ENCODE measurements at regions not wholly inside any gene's neighbourhood (a gene's known extent, or its start where the extent isn't known, plus 50 kb on each side); places are given as distances from the start of the nearest gene placed in this dataset.
A peak's percentile ranks its signal among the peaks of the same experiment; 100 is the strongest.

DNA sequence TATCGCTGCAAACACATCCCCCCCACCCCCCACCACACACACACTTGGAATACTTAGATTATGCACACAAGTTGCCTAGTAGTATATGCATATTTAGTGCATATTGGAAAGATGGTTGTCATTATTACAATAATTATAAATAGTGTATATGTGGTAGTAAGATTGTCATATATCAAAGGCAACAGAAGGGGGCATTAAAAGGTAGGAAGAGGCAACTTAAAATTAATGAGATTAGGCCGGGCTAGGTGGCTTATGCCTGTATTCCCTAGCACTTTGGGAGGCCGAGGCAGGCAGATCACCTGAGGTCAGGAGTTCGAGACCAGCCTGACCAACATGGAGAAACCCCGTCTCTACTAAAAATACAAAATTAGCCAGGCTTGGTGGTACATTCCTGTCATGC lies 52.1 kb downstream of the GSC start:
- DNase-seq (ENCODE audit: low read depth): no peak

- DNase-seq (ENCODE audit: low read depth): no peak
Observed at GRCh38 chr14:94716976-94717375, 52.9 kb downstream of the GSC start.

GRCh38 chr14:94713115-94713514 lies 56.8 kb downstream of the GSC start:
- DNase-seq (ENCODE audit: low read depth): no peak

- DNase-seq (ENCODE audit: low read depth): no peak
Observed at GRCh38 chr14:94710731-94711130, 59.2 kb downstream of the GSC start.

GRCh38 chr14:94707494-94707893 lies 62.4 kb downstream of the GSC start:
- no peak for DNase-seq (ENCODE audit: low read depth)

DNA sequence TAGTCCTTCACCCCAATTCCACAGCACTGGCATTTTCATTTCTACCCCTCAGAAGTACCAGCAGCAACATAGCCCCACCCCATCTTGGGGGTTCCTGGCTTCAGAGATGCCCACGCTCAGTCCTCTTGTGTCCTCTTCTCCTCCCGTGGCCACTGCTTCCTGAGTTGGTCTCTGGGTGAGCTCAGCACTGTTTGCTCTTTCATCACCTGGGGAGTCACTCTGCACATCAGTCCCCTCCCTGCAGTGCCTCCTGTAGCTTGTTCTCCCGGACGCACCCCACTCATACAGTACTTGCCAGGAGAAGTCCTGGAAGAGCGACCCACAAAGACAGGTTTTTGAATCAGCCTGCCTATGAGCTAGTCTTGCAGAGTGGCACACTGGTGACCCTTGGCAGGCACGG lies 63.8 kb downstream of the GSC start:
- DNase-seq (ENCODE audit: low read depth): no peak

DNA sequence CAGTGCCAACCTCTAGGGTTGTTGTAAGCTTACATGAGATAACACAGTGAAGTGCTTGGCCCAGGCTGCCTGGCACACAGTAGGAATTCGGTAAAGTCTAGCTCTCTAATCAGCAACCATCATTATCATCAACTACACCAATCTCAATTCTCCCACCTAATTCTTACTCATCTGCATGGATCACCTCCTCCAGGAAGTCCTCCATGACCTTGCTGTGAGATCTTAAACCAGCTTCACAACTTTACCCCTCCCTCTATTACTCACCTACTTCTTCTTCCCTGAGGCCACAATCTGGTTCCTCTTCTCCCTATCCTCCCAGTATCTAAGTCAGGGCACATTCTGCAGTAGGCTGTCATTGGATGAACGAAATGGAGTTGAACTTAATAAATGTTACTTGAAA lies 67.3 kb downstream of the GSC start:
- no peak for DNase-seq (ENCODE audit: low read depth)

DNA sequence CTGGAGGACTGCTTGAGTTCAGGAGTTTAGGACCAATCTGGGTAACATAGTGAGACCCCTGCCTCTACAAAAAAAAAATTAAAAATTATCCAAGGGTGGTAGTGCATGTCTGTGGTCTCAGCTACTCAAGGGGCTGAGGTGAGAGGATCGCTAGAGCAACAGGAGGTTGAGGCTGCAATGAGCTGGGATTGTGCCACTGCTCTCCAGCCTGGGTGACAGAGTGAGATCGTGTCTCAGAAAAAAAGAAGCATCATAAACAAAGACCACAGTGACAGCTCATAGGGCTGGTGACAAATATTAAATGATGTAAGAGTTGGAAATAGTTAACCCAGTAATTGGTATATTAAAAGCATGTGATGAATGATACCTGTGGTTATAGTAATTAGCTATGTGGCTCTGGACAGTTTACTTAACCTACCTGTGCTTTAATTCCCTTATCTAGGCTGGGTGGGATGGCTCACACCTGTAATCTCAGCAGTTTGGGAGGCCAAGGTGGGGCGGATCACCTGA lies 68.0 kb downstream of the GSC start:
- DNase-seq (ENCODE audit: low read depth): no peak

GRCh38 chr14:94700336-94700735 lies 69.6 kb downstream of the GSC start:
- DNase-seq (ENCODE audit: low read depth): no peak

DNA sequence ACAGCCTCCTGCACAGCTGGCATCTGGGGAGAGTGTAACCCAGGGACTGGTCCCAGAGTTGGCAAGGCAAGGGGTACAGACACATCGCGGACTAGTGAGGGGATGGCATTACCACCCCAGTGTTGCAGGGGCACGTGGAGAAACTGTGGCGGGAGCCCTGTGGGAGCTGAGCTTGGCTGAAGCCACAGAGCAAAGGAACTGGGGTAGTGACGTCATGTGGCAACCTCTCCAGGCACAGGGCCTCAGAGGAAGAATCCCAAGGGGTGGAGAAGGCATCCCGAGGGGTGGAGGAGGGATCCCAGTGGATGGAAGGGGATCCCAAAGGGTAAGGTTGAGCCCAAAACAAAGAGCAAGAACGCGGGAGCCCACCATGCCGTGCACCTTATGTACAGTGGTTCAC lies 70.1 kb downstream of the GSC start:
- DNase-seq (ENCODE audit: low read depth): no peak

DNA sequence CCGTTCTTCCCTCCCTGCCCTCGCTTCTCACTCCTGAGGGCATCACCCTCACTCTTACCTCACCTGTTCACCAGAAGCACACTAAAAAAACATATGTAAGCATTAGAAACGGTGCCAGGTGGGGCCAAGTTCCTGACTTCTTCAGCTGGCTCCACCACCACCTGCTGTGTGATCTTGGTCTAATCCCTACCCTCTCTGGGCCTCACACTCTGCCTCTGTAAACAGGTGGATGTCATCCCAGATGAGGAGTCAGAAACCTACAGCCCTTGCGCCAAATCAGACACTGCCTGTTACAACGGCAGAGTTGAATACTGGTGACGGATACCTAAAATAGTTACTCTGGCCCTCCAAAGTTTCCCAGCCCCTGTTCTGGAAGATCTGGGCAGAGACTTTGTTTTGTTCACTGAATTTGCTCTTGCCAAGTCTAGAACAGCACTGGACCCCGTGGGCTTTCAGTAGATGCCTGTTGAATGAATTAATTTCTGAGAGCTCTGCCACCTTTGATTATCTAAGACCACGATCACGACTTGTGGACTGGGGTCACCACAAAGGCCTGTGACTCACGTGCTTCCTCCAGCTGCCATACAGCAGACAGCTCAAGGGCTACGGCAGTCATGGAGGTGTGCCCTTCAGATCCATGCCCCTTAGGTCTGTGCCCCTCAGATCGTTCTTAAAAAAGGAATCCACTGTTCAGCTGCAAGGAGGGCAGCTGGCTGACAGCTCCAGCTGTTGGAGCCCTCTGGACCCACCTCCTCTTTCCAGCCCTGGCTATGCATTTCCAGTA lies 71.9 kb downstream of the GSC start:
- no peak for DNase-seq (ENCODE audit: low read depth)

DNA sequence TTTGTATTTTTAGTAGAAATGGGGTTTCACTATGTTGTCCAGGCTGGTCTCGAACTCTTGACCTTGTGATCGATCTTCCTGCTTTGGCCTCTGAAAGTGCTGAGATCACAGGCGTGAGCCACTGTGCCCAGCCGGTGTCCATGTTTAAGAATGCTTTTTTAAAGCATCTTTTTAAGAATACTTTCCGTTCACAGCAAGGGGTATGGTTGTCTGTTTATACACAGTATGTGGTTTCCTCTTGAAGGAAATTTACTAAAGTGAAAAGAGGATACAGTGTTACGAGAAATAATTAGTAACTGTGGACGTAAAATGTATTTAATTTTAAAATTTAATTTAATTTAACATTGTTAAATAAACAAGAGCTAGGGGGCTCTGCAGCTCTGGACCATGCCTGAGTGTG lies 73.4 kb downstream of the GSC start:
- no peak for DNase-seq (ENCODE audit: low read depth)

DNA sequence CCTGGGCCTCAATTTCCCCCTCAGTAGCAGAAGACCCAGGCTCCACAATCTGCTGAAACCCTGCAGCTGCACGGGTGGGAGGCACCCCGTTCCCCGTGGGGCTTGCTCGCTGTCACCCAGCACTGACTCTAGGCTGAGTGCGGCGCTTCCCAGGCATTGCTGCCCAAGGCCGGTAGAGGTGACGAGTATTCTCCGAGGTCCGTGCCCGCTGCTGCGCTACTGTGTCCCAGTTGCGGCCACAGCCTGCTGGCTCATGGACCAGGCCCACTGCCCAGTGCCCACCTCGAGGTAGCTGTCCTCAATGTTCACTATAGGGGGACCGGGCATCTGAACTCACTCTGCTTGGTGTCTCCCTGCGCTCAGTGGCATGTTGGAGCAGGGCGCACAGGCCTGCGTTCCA lies 74.7 kb downstream of the GSC start:
- no peak for DNase-seq (ENCODE audit: low read depth)

DNA sequence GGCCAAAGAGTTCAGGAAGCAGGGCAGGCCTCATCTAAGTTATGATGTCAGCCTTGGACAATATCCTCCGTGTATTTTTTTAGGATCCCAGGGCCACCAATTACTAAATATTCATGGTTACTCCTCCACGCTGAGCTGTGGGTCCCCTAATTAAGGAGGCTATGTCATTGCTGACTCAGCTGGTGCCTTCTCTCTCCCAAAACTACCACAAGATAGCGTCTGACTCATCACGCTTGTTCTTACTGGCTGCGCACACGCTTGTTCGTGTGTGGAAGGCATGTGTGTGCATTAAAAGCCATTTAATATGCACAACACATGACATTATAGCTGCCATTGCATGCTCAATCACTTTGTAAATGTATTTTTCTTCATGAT lies 78.3 kb downstream of the GSC start:
- DNase-seq (ENCODE audit: low read depth): no peak

GRCh38 chr14:94690896-94691659 lies 78.8 kb downstream of the GSC start:
- no peak for DNase-seq (ENCODE audit: low read depth)

GRCh38 chr14:94690486-94690885 lies 78.3 kb downstream of the SERPINA3 start:
- no peak for DNase-seq (ENCODE audit: low read depth)

DNA sequence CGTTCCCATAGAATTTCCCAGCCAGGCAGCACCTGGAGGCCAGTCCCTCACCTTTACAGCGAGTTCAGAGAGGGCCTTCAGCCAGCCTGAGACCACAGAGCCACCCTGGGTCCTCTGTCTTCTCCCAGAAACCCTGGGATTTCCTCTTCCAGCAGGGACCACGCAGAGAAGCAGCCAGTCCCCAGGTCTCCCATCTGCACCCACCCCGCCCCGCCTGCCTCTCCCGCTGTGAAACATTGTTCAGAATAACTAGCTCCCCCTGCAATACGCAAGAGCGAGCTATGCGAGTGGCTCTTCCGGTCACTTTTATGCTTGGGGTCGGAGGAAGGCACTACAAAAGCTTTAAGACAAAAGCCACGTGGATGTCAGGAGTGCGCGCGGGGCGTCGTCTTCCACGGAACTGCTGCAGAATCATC lies 77.8 kb downstream of the SERPINA3 start:
- DNase-seq (ENCODE audit: low read depth): no peak

DNA sequence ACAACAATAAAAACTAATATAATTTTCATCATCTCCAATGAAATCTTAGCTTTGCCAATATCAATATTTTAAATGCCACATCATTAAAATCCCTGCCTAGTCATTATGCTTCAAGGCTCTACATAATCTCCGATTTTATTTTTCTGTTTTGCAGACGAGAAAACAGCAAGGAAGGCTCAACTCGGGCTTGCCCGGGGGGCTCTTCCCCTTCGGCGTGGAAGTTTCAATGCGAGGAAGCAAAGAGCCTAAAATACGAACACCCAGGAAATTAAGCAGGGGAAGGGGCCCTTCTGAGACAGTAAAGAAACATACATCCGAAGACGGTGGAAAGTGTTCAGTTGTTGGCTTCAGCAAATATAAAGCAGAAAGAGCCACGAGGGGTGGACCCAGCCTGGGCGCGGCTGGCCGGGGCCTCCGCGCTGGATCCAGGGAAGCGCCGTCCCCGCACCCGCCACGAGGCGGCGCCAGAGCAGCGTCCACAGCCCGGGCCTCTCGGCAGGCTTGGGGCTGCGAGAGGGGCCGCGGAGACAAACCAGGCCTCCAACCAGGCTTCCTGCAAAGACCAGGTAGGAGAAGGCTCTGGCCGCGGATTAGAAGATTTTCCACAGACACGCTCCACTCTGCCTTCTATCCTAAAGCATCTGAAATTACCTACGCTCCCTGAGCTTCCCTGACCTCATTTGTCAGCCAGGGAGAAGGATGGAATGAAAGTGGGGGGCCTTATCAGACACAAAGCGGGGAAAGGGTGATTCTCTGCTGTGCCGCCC lies 77.2 kb downstream of the SERPINA3 start:
- peak; percentile 17 for DNase-seq (ENCODE audit: low read depth)

GRCh38 chr14:94686511-94687160 lies 74.4 kb downstream of the SERPINA3 start:
- DNase-seq (ENCODE audit: low read depth): no peak

- no peak for DNase-seq (ENCODE audit: low read depth)
Observed at GRCh38 chr14:94685681-94686485, 73.7 kb downstream of the SERPINA3 start.

GRCh38 chr14:94685166-94685581 lies 73.0 kb downstream of the SERPINA3 start:
- no peak for DNase-seq (ENCODE audit: low read depth)
